ENCODE measurements at regions not wholly inside any gene's neighbourhood (a gene's known extent, or its start where the extent isn't known, plus 50 kb on each side); places are given as distances from the start of the nearest gene placed in this dataset.

- H3K27me3 ChIP-seq (ENCODE audit: control insufficient read depth, insufficient read depth, low read length): no peaks in the 10 kb centered on the region
- no CpG with 5 or more reads among the region's 2 CpGs for WGBS (ENCODE audit: insufficient coverage)
These were observed 304.1 kb downstream of the SATB1 start for GRCh38 chr3:18121020-18121419.

GRCh38 chr3:18119866-18120265 is 305.3 kb downstream of the SATB1 start:
- no peaks in the 10 kb centered on the region for H3K36me3 ChIP-seq (ENCODE audit: control insufficient read depth, insufficient read depth, low read length)
- 95% methylated on average over 3 of the region's 5 CpGs for WGBS (ENCODE audit: insufficient coverage)
- DNase-seq (ENCODE audit: low read depth in 4 of 6, low spot score in 6 of 6): no peak

More at GRCh38 chr3:18121020-18121419, 304.1 kb downstream of the SATB1 start:
- no peaks in the 10 kb centered on the region for H3K36me3 ChIP-seq (ENCODE audit: control insufficient read depth, insufficient read depth, low read length)
- DNase-seq (ENCODE audit: low read depth in 4 of 6, low spot score in 6 of 6): no peak
- H3K27ac ChIP-seq (ENCODE audit: low read depth, low read length): no peak overlapping the region
- H3K9me3 ChIP-seq (ENCODE audit: control insufficient read depth, insufficient read depth, low read length): no peaks in the 10 kb centered on the region
- H3K4me3 ChIP-seq (ENCODE audit: low read depth, low read length): no peak overlapping the region
- H3K4me1 ChIP-seq (ENCODE audit: control insufficient read depth, insufficient read depth, low read length): no peaks in the 10 kb centered on the region

GRCh38 chr3:18114894-18115293 is 310.2 kb downstream of the SATB1 start:
- no peak for DNase-seq (ENCODE audit: low read depth in 4 of 6, low spot score in 6 of 6)
- H3K27me3 ChIP-seq (ENCODE audit: control insufficient read depth, insufficient read depth, low read length): no peaks in the 10 kb centered on the region
- H3K9me3 ChIP-seq (ENCODE audit: control insufficient read depth, insufficient read depth, low read length): no peaks in the 10 kb centered on the region
- no peaks in the 10 kb centered on the region for H3K36me3 ChIP-seq (ENCODE audit: control insufficient read depth, insufficient read depth, low read length)
- H3K4me1 ChIP-seq (ENCODE audit: control insufficient read depth, insufficient read depth, low read length): no peaks in the 10 kb centered on the region
- no peak overlapping the region for H3K27ac ChIP-seq (ENCODE audit: low read depth, low read length)
- H3K4me3 ChIP-seq (ENCODE audit: low read depth, low read length): no peak overlapping the region
- WGBS (ENCODE audit: insufficient coverage): no CpG with 5 or more reads among the region's 4 CpGs

More at GRCh38 chr3:18119866-18120265, 305.3 kb downstream of the SATB1 start:
- Histone ChIP-seq H3K27me3 (ENCODE audit: control insufficient read depth, insufficient read depth, low read length) (no peaks in the 10 kb centered on the region), H3K9me3 (ENCODE audit: control insufficient read depth, insufficient read depth, low read length) (no peaks in the 10 kb centered on the region), H3K27ac (ENCODE audit: low read depth, low read length) (no peak overlapping the region), H3K4me1 (ENCODE audit: control insufficient read depth, insufficient read depth, low read length) (no peaks in the 10 kb centered on the region), H3K4me3 (ENCODE audit: low read depth, low read length) (no peak overlapping the region)

- no peaks in the 10 kb centered on the region for H3K9me3 ChIP-seq (ENCODE audit: control insufficient read depth, insufficient read depth, low read length)
- H3K4me1 ChIP-seq (ENCODE audit: control insufficient read depth, insufficient read depth, low read length): no peaks in the 10 kb centered on the region
- WGBS (ENCODE audit: insufficient coverage): 53% methylated on average over 2 of the region's 4 CpGs
- no peaks in the 10 kb centered on the region for H3K36me3 ChIP-seq (ENCODE audit: control insufficient read depth, insufficient read depth, low read length)
- H3K4me3 ChIP-seq (ENCODE audit: low read depth, low read length): no peak overlapping the region
- DNase-seq (ENCODE audit: low read depth in 4 of 6, low spot score in 6 of 6): peak in 1 of 6 donors; percentile 26
- H3K27me3 ChIP-seq (ENCODE audit: control insufficient read depth, insufficient read depth, low read length): no peaks in the 10 kb centered on the region
- H3K27ac ChIP-seq (ENCODE audit: low read depth, low read length): no peak overlapping the region
These were observed 311.7 kb downstream of the SATB1 start for GRCh38 chr3:18113417-18113816.

GRCh38 chr3:18112674-18113375 is 312.3 kb downstream of the SATB1 start:
- peak in 1 of 6 donors; percentile 56 for DNase-seq (ENCODE audit: low read depth in 4 of 6, low spot score in 6 of 6)
- H3K4me3 ChIP-seq (ENCODE audit: low read depth, low read length): no peak overlapping the region
- H3K4me1 ChIP-seq (ENCODE audit: control insufficient read depth, insufficient read depth, low read length): no peaks in the 10 kb centered on the region
- no peaks in the 10 kb centered on the region for H3K9me3 ChIP-seq (ENCODE audit: control insufficient read depth, insufficient read depth, low read length)
- H3K36me3 ChIP-seq (ENCODE audit: control insufficient read depth, insufficient read depth, low read length): no peaks in the 10 kb centered on the region
- no peaks in the 10 kb centered on the region for H3K27me3 ChIP-seq (ENCODE audit: control insufficient read depth, insufficient read depth, low read length)
- 40% methylated on average over 1 of the region's 5 CpGs for WGBS (ENCODE audit: insufficient coverage)
- H3K27ac ChIP-seq (ENCODE audit: low read depth, low read length): no peak overlapping the region

GRCh38 chr3:18111796-18112232 is 313.3 kb downstream of the SATB1 start:
- Histone ChIP-seq H3K36me3 (ENCODE audit: control insufficient read depth, insufficient read depth, low read length) (no peaks in the 10 kb centered on the region), H3K4me1 (ENCODE audit: control insufficient read depth, insufficient read depth, low read length) (no peaks in the 10 kb centered on the region), H3K4me3 (ENCODE audit: low read depth, low read length) (no peak overlapping the region), H3K27ac (ENCODE audit: low read depth, low read length) (no peak overlapping the region), H3K9me3 (ENCODE audit: control insufficient read depth, insufficient read depth, low read length) (no peaks in the 10 kb centered on the region), H3K27me3 (ENCODE audit: control insufficient read depth, insufficient read depth, low read length) (no peaks in the 10 kb centered on the region)
- no CpG with 5 or more reads among the region's 6 CpGs for WGBS (ENCODE audit: insufficient coverage)
- DNase-seq (ENCODE audit: low read depth in 4 of 6, low spot score in 6 of 6): peak in 3 of 6 donors; percentile 22 to 65 (median 52)

- WGBS (ENCODE audit: insufficient coverage): 88% methylated on average over 2 of the region's 3 CpGs
- no peak overlapping the region for H3K4me3 ChIP-seq (ENCODE audit: low read depth, low read length)
- H3K27ac ChIP-seq (ENCODE audit: low read depth, low read length): no peak overlapping the region
- H3K27me3 ChIP-seq (ENCODE audit: control insufficient read depth, insufficient read depth, low read length): no peaks in the 10 kb centered on the region
- H3K9me3 ChIP-seq (ENCODE audit: control insufficient read depth, insufficient read depth, low read length): no peaks in the 10 kb centered on the region
- H3K4me1 ChIP-seq (ENCODE audit: control insufficient read depth, insufficient read depth, low read length): no peaks in the 10 kb centered on the region
- H3K36me3 ChIP-seq (ENCODE audit: control insufficient read depth, insufficient read depth, low read length): no peaks in the 10 kb centered on the region
- no peak for DNase-seq (ENCODE audit: low read depth in 4 of 6, low spot score in 6 of 6)
These were observed 321.5 kb downstream of the SATB1 start for GRCh38 chr3:18103591-18103990.

- Histone ChIP-seq H3K27me3 (ENCODE audit: control insufficient read depth, insufficient read depth, low read length) (no peaks in the 10 kb centered on the region), H3K27ac (ENCODE audit: low read depth, low read length) (no peak overlapping the region), H3K4me3 (ENCODE audit: low read depth, low read length) (no peak overlapping the region), H3K4me1 (ENCODE audit: control insufficient read depth, insufficient read depth, low read length) (no peaks in the 10 kb centered on the region), H3K9me3 (ENCODE audit: control insufficient read depth, insufficient read depth, low read length) (no peaks in the 10 kb centered on the region), H3K36me3 (ENCODE audit: control insufficient read depth, insufficient read depth, low read length) (no peaks in the 10 kb centered on the region)
- DNase-seq (ENCODE audit: low read depth in 4 of 6, low spot score in 6 of 6): no peak
These were observed 325.0 kb downstream of the SATB1 start for GRCh38 chr3:18100121-18100520.

GRCh38 chr3:18099611-18100010 is 325.5 kb downstream of the SATB1 start:
- DNase-seq (ENCODE audit: low read depth in 4 of 6, low spot score in 6 of 6): no peak
- no peaks in the 10 kb centered on the region for H3K9me3 ChIP-seq (ENCODE audit: control insufficient read depth, insufficient read depth, low read length)
- no peak overlapping the region for H3K27ac ChIP-seq (ENCODE audit: low read depth, low read length)
- no peaks in the 10 kb centered on the region for H3K4me1 ChIP-seq (ENCODE audit: control insufficient read depth, insufficient read depth, low read length)
- H3K4me3 ChIP-seq (ENCODE audit: low read depth, low read length): no peak overlapping the region
- 100% methylated on average over 2 of the region's 5 CpGs for WGBS (ENCODE audit: insufficient coverage)
- H3K27me3 ChIP-seq (ENCODE audit: control insufficient read depth, insufficient read depth, low read length): no peaks in the 10 kb centered on the region
- no peaks in the 10 kb centered on the region for H3K36me3 ChIP-seq (ENCODE audit: control insufficient read depth, insufficient read depth, low read length)

- WGBS (ENCODE audit: insufficient coverage): 85% methylated on average over 5 of the region's 6 CpGs
- Histone ChIP-seq H3K4me1 (ENCODE audit: control insufficient read depth, insufficient read depth, low read length) (no peaks in the 10 kb centered on the region), H3K9me3 (ENCODE audit: control insufficient read depth, insufficient read depth, low read length) (no peaks in the 10 kb centered on the region), H3K4me3 (ENCODE audit: low read depth, low read length) (no peak overlapping the region), H3K36me3 (ENCODE audit: control insufficient read depth, insufficient read depth, low read length) (no peaks in the 10 kb centered on the region), H3K27me3 (ENCODE audit: control insufficient read depth, insufficient read depth, low read length) (no peaks in the 10 kb centered on the region), H3K27ac (ENCODE audit: low read depth, low read length) (no peak overlapping the region)
- no peak for DNase-seq (ENCODE audit: low read depth in 4 of 6, low spot score in 6 of 6)
These were observed 326.1 kb downstream of the SATB1 start for GRCh38 chr3:18098960-18099587.
